ENCODE measurements at regions not wholly inside any gene's neighbourhood (a gene's known extent, or its start where the extent isn't known, plus 50 kb on each side); places are given as distances from the start of the nearest gene placed in this dataset.

DNA sequence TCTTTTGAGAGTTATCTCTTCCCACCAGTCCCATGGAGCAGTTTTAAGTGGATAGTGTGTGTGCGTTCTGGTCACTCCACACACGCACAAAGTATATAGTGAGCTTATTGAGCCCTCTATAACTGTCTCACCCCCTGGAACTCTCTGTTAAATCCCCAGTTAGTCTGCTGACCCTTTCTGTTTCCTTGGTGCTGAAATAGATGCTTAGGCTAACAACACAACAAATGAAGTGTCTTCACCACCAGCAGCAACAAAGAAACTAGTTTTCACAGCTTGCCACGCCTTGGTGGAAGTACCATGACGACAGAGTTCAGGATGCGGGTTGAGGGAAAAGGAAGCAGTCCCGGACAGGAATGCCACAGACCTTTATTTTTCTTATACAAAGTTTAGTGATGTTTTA is 203.5 kb upstream of the TMEFF2 start:
- H3K27me3 ChIP-seq (ENCODE audit: control insufficient read depth in 2 of 2, insufficient read depth in 2 of 2, low read length in 2 of 2) = no peaks in the 10 kb centered on the region
- H3K4me1 ChIP-seq (ENCODE audit: control insufficient read depth in 1 of 2, insufficient read depth in 2 of 2, low read length in 2 of 2) = no peaks in the 10 kb centered on the region
- TF ChIP-seq CTCF (IDR thresholded peaks at IDR 0.05) = no peak
- no peak overlapping the region for H3K27ac ChIP-seq (ENCODE audit: low read depth in 1 of 2, low read length in 2 of 2)
- Mint-ChIP-seq H3K27ac (no peak overlapping the region), H3K27me3 (ENCODE audit: low read depth in 3 of 3) (no peaks in the 10 kb centered on the region), H3K36me3 (no peaks in the 10 kb centered on the region), H3K9me3 (peaks cover 0 to 8% (median 2%) of the 10 kb centered on the region in 7 donors), H3K4me1 (no peaks in the 10 kb centered on the region), H3K4me3 (no peak overlapping the region)
- no peaks in the 10 kb centered on the region for H3K36me3 ChIP-seq (replicated peaks in 1 of 2; ENCODE audit: control insufficient read depth in 1 of 2, insufficient read depth in 2 of 2, low read length in 2 of 2)
- H3K4me2 ChIP-seq (replicated peaks; ENCODE audit: extremely low read depth, low read length, poor library complexity, severe bottlenecking) = no peak overlapping the region
- no peak overlapping the region for H3K9ac ChIP-seq (ENCODE audit: insufficient read depth, low read length, poor library complexity, severe bottlenecking)
- WGBS (ENCODE audit: insufficient coverage) = no CpG with 5 or more reads among the region's 6 CpGs
- DNase-seq = no peak
- no peaks in the 10 kb centered on the region for H4K20me1 ChIP-seq (ENCODE audit: insufficient read depth, low read length)
- intact Hi-C loops (cut with micrococcal nuclease) = no loop called here
- H3K4me3 ChIP-seq (replicated peaks in 1 of 3; ENCODE audit: low read depth in 2 of 3, low read length in 3 of 3) = no peak overlapping the region
- no peak overlapping the region for H2AFZ ChIP-seq (ENCODE audit: insufficient read depth, low read depth, low read length, poor library complexity, severe bottlenecking)
- no peaks in the 10 kb centered on the region for H3K79me2 ChIP-seq (ENCODE audit: insufficient read depth, low read length)
- H3K9me3 ChIP-seq (replicated peaks in 1 of 2; ENCODE audit: control insufficient read depth in 1 of 2, insufficient read depth in 1 of 2, low read length in 2 of 2) = no peaks in the 10 kb centered on the region

- no peak overlapping the region for H3K27ac Mint-ChIP-seq
- no peak for TF ChIP-seq CTCF (IDR thresholded peaks at IDR 0.05)
- no peaks in the 10 kb centered on the region for H4K20me1 ChIP-seq (ENCODE audit: insufficient read depth, low read length)
- H3K4me2 ChIP-seq (replicated peaks; ENCODE audit: extremely low read depth, low read length, poor library complexity, severe bottlenecking) = no peak overlapping the region
- no peak for DNase-seq
- H3K4me3 ChIP-seq (replicated peaks in 1 of 3; ENCODE audit: low read depth in 2 of 3, low read length in 3 of 3) = no peak overlapping the region
- intact Hi-C loops (cut with micrococcal nuclease) = no loop called here
- no peaks in the 10 kb centered on the region for H3K4me1 Mint-ChIP-seq
- H3K36me3 Mint-ChIP-seq = no peaks in the 10 kb centered on the region
- no peak overlapping the region for H3K9ac ChIP-seq (ENCODE audit: insufficient read depth, low read length, poor library complexity, severe bottlenecking)
- no peak overlapping the region for H2AFZ ChIP-seq (ENCODE audit: insufficient read depth, low read depth, low read length, poor library complexity, severe bottlenecking)
- no peaks in the 10 kb centered on the region for H3K36me3 ChIP-seq (replicated peaks in 1 of 2; ENCODE audit: control insufficient read depth in 1 of 2, insufficient read depth in 2 of 2, low read length in 2 of 2)
- WGBS (ENCODE audit: insufficient coverage) = no CpG with 5 or more reads among the region's 3 CpGs
- no peak overlapping the region for H3K27ac ChIP-seq (ENCODE audit: low read depth in 1 of 2, low read length in 2 of 2)
- no peaks in the 10 kb centered on the region for H3K4me1 ChIP-seq (ENCODE audit: control insufficient read depth in 1 of 2, insufficient read depth in 2 of 2, low read length in 2 of 2)
- no peaks in the 10 kb centered on the region for H3K9me3 ChIP-seq (replicated peaks in 1 of 2; ENCODE audit: control insufficient read depth in 1 of 2, insufficient read depth in 1 of 2, low read length in 2 of 2)
- no peak overlapping the region for H3K4me3 Mint-ChIP-seq
- no peaks in the 10 kb centered on the region for H3K27me3 Mint-ChIP-seq (ENCODE audit: low read depth in 3 of 3)
- H3K79me2 ChIP-seq (ENCODE audit: insufficient read depth, low read length) = no peaks in the 10 kb centered on the region
- H3K27me3 ChIP-seq (ENCODE audit: control insufficient read depth in 2 of 2, insufficient read depth in 2 of 2, low read length in 2 of 2) = no peaks in the 10 kb centered on the region
- H3K9me3 Mint-ChIP-seq = peaks cover 0 to 8% (median 2%) of the 10 kb centered on the region in 7 donors
These were observed 199.9 kb upstream of the TMEFF2 start for GRCh38 chr2:192394605-192395004.

All from CD14-positive monocyte (primary cell).